HFF-Myc (cell line): ENCODE measurements at regions not wholly inside any gene's neighbourhood (a gene's known extent, or its start where the extent isn't known, plus 50 kb on each side); places are given as distances from the start of the nearest gene placed in this dataset.
A peak's percentile ranks its signal among the peaks of the same experiment; 100 is the strongest.

Experiments used
- DNase-seq: peaks from one replicate; pipeline ENCODE4 v3.0.0-alpha.2; 2011; ENCODE audit warnings: low read depth; ENCODE audit errors: extremely low read depth
- H3K4me3 ChIP-seq: replicated peaks from 2 replicates; pipeline ENCODE4 v1.5.1; 2011; ENCODE audit warnings: low read depth, mild to moderate bottlenecking, control low read depth, low read length
- TF ChIP-seq, protein P1 (sequence below): IDR thresholded peaks from 2 replicates; pipeline ENCODE4 v1.5.1; 2012; ENCODE audit warnings: mild to moderate bottlenecking, low read depth, low read length, control low read depth; ENCODE audit errors: missing control alignments

DNA sequence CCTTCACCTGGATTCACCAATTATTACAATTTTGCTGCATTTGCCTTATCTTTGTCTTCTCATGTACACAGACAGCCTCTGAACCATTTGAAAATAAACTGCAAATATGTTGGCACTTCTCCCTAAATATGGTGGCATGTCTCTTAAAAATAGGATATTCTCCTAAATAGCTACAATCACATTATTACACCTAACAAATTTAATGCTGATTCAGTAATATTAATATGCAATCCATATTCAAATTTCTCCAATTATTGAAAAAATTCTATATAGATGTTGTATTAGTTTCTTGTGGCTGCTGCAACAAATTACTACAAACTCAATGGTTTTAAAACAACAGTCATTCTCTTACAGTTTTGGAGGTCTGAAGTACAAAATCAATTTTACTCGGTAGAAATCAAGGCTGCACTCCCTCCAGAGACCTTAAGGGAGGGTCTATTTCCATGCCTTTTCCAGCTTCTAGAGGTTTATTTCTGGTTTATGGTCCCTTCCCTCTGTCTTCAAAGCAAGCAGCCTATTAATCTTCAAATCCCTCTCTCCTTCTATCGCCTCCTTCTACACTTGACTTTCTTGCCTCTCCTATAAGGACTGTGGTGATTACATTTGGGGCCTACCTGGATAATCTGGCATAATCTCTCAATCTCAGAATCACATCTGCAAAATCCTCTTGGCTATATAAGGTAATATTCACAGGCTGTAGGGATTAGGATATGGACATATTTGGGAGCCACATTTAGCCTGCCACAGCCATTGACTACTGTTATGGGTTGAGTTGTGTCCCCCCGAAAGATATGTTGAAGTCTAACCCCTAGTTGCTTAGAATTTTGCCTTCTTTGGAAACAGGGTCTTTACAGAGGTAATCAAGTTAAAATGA is 52.5 kb upstream of the BOLA1 start:
- H3K4me3 ChIP-seq: no peak overlapping the region
- DNase-seq: no peak
- TF ChIP-seq, protein P1, sequence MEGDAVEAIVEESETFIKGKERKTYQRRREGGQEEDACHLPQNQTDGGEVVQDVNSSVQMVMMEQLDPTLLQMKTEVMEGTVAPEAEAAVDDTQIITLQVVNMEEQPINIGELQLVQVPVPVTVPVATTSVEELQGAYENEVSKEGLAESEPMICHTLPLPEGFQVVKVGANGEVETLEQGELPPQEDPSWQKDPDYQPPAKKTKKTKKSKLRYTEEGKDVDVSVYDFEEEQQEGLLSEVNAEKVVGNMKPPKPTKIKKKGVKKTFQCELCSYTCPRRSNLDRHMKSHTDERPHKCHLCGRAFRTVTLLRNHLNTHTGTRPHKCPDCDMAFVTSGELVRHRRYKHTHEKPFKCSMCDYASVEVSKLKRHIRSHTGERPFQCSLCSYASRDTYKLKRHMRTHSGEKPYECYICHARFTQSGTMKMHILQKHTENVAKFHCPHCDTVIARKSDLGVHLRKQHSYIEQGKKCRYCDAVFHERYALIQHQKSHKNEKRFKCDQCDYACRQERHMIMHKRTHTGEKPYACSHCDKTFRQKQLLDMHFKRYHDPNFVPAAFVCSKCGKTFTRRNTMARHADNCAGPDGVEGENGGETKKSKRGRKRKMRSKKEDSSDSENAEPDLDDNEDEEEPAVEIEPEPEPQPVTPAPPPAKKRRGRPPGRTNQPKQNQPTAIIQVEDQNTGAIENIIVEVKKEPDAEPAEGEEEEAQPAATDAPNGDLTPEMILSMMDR: no peak

DNA sequence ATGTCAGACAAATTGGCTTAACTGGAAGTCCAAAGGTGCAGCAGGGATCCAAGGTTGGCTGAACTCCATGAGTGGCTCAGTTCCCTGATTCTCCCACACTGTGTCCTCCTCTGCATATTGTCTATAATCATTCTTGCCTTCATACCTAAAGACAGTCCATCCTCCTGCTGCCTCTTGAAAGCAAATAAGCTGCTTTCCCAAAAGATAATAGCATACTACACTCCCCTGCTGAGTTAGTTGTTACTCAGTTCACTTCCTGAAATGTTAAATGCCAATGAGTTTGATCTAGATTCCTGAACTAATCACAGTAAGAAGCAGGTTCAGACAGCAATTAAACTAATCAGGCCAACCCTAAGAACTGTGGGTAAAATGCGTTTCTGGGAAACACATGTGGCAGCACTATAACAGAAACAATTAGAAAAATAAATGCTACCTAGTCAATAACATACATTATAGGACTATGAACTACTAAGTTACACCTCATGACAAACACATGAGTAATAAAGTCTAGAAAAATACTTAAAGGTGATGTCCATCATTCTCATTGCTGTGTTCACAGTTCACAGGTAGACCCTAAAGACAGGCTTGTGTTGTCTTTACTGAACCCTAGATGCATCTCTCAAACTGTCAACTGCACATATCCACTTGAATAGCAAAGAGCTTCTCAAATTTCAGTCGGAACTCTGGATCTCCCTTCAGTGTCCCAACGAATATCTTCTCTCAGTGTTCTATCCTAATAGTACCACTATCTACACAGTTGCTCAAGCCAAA is 50.8 kb upstream of the BOLA1 start:
- H3K4me3 ChIP-seq: peak overlapping the region; percentile 77
- TF ChIP-seq, protein P1: no peak
- no peak for DNase-seq

DNA sequence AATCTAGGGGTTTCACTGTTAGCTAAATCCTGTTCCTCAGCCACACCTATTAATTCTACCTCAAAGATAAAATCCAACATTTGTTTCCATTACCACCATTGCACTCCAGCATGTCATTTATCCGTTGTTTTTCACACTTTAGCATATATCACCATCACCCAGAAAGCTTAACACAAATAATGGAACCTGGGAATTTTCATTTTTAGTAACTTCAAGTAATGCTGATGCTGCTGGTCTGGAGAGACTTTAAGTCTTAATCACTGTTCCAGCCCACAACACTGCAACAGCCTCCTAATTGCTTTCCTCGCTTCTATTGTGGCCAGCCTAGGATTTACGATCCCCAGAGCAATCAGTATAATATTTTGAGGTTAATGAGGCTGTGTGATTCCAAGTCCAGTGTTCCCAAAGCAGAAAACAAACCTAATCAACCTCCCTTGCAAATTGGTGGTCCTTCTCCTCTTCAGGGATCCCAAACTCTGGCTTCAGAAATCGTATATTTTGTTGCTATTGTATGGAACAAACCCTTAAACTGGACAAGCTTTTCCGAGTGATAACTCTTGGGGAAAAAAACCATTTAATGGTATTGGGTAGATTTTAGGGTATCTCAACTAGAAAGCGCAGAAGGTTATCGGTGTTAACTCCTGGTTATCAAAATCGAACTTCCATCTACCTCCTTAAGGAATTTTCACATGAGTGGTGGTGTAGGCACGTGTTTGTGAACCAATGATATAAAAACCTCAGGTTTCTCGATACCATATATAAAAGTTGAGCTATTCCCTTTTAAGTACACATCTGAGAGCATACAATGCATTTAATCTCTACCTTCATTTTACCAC is 50.0 kb upstream of the BOLA1 start:
- TF ChIP-seq, protein P1: no peak
- no peak for DNase-seq
- H3K4me3 ChIP-seq: peak overlapping the region; percentile 77
